ENCODE measurements at regions not wholly inside any gene's neighbourhood (a gene's known extent, or its start where the extent isn't known, plus 50 kb on each side); places are given as distances from the start of the nearest gene placed in this dataset.

DNA sequence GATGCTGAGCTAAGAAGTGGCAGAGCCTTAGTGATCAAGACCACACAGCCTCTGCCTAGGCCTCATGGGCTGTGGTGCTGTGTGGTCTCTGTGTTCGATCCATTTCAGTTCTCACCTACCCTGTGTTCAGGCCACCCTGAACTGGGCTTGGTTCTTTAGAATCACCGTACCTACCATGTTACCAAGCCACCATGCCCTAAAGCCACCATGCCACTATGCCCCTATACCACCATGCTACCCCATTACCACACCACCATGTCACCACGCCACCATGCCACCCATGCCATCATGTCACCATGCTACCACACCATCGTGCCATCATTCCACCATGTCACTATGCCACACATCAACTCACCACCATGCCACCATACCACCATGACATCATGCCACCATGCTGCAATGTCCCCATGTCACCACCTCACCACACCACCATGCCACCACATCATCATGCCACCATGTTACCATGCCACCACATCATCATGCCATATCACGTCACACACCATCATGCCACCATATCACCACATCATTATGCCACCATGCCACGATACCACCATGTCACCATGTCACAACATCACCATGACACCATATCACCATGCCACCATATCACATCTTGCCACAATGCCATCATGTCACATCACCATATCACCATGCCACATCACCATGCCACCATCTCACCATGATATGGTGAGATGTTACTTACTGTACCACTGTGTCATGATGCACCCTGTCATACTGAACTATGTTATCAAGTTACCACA is 191.0 kb upstream of the ARL4C start:
- Histone ChIP-seq H4K8ac (ENCODE audit: low read length) (no peak overlapping the region), H3K79me1 (replicated peaks; ENCODE audit: low read length, poor library complexity, severe bottlenecking) (peaks cover 4% of the 10 kb centered on the region), H2AFZ (ENCODE audit: low read depth, low read length) (no peak overlapping the region), H4K91ac (ENCODE audit: low read length) (peak overlapping the region; percentile 36), H3K27me3 (ENCODE audit: control insufficient read depth in 1 of 2, insufficient read depth in 1 of 2, low read length in 2 of 2) (no peaks in the 10 kb centered on the region), H3K23ac (ENCODE audit: low read length in 2 of 2) (no peak overlapping the region), H3K9me3 (ENCODE audit: control insufficient read depth, low read length) (no peaks in the 10 kb centered on the region), H3K9ac (ENCODE audit: low read length) (no peak overlapping the region), H3K4me3 (ENCODE audit: insufficient read depth in 1 of 2, low read depth in 1 of 2, low read length in 2 of 2) (no peak overlapping the region), H3K27ac (ENCODE audit: low read length, poor library complexity, severe bottlenecking) (no peak overlapping the region), H2BK120ac (ENCODE audit: low read depth, low read length) (no peak overlapping the region), H3K4me2 (ENCODE audit: low read length, poor library complexity, severe bottlenecking) (no peak overlapping the region), H3K14ac (ENCODE audit: low read length in 2 of 2) (peak overlapping the region in 1 of 2 experiments; percentile 72), H3K18ac (ENCODE audit: low read depth in 1 of 2, low read length in 2 of 2) (peak overlapping the region in 1 of 2 experiments; percentile 54), H3K4me1 (ENCODE audit: control insufficient read depth, insufficient read depth, low read depth, low read length) (peaks cover 15% of the 10 kb centered on the region), H3K4ac (ENCODE audit: low read depth in 1 of 2, low read length in 2 of 2) (no peak overlapping the region), H3K36me3 (ENCODE audit: control insufficient read depth in 1 of 2, insufficient read depth in 2 of 2, low read depth in 1 of 2, low read length in 2 of 2) (no peaks in the 10 kb centered on the region), H2BK15ac (ENCODE audit: low read depth, poor library complexity, severe bottlenecking) (no peak overlapping the region), H2AK5ac (ENCODE audit: low read length, severe bottlenecking) (peak overlapping the region; percentile 3), H2BK12ac (ENCODE audit: low read length in 2 of 2) (peak overlapping the region in 1 of 2 experiments; percentile 19), H2BK5ac (ENCODE audit: low read depth, low read length, poor library complexity, severe bottlenecking) (no peak overlapping the region)
- 96% methylated on average over 6 of the region's 6 CpGs for WGBS
- DNase-seq, result no peak

- Histone ChIP-seq H3K4me2 (ENCODE audit: low read length, poor library complexity, severe bottlenecking) (no peak overlapping the region), H3K36me3 (ENCODE audit: control insufficient read depth in 1 of 2, insufficient read depth in 2 of 2, low read depth in 1 of 2, low read length in 2 of 2) (no peaks in the 10 kb centered on the region), H3K4me3 (ENCODE audit: insufficient read depth in 1 of 2, low read depth in 1 of 2, low read length in 2 of 2) (no peak overlapping the region), H4K8ac (ENCODE audit: low read length) (no peak overlapping the region), H3K18ac (ENCODE audit: low read depth in 1 of 2, low read length in 2 of 2) (no peak overlapping the region), H3K27ac (ENCODE audit: low read length, poor library complexity, severe bottlenecking) (peak overlapping the region; percentile 77), H4K91ac (ENCODE audit: low read length) (no peak overlapping the region), H2AFZ (ENCODE audit: low read depth, low read length) (no peak overlapping the region), H2BK120ac (ENCODE audit: low read depth, low read length) (no peak overlapping the region), H3K79me1 (replicated peaks; ENCODE audit: low read length, poor library complexity, severe bottlenecking) (peaks cover 4% of the 10 kb centered on the region), H3K4ac (ENCODE audit: low read depth in 1 of 2, low read length in 2 of 2) (no peak overlapping the region), H3K4me1 (ENCODE audit: control insufficient read depth, insufficient read depth, low read depth, low read length) (peaks cover 19% of the 10 kb centered on the region), H3K9me3 (ENCODE audit: control insufficient read depth, low read length) (no peaks in the 10 kb centered on the region), H3K23ac (ENCODE audit: low read length in 2 of 2) (no peak overlapping the region), H2BK15ac (ENCODE audit: low read depth, poor library complexity, severe bottlenecking) (no peak overlapping the region), H2BK12ac (ENCODE audit: low read length in 2 of 2) (no peak overlapping the region), H2BK5ac (ENCODE audit: low read depth, low read length, poor library complexity, severe bottlenecking) (no peak overlapping the region), H2AK5ac (ENCODE audit: low read length, severe bottlenecking) (peak overlapping the region; percentile 74), H3K14ac (ENCODE audit: low read length in 2 of 2) (no peak overlapping the region), H3K27me3 (ENCODE audit: control insufficient read depth in 1 of 2, insufficient read depth in 1 of 2, low read length in 2 of 2) (no peaks in the 10 kb centered on the region), H3K9ac (ENCODE audit: low read length) (no peak overlapping the region)
- WGBS, result 0% methylated on average over 1 of the region's 4 CpGs
- DNase-seq, result no peak
These were observed 189.4 kb upstream of the ARL4C start for GRCh38 chr2:234686088-234686890.

GRCh38 chr2:234684466-234684865 is 187.6 kb upstream of the ARL4C start:
- no peak overlapping the region for H2BK15ac ChIP-seq (ENCODE audit: low read depth, poor library complexity, severe bottlenecking)
- no peaks in the 10 kb centered on the region for H3K27me3 ChIP-seq (ENCODE audit: control insufficient read depth in 1 of 2, insufficient read depth in 1 of 2, low read length in 2 of 2)
- no peak overlapping the region for H2AFZ ChIP-seq (ENCODE audit: low read depth, low read length)
- no peak overlapping the region for H4K8ac ChIP-seq (ENCODE audit: low read length)
- H3K18ac ChIP-seq (ENCODE audit: low read depth in 1 of 2, low read length in 2 of 2), result no peak overlapping the region
- H2AK5ac ChIP-seq (ENCODE audit: low read length, severe bottlenecking), result peak overlapping the region; percentile 35
- H3K4ac ChIP-seq (ENCODE audit: low read depth in 1 of 2, low read length in 2 of 2), result no peak overlapping the region
- no peak overlapping the region for H3K23ac ChIP-seq (ENCODE audit: low read length in 2 of 2)
- no peak overlapping the region for H3K14ac ChIP-seq (ENCODE audit: low read length in 2 of 2)
- H3K4me3 ChIP-seq (ENCODE audit: insufficient read depth in 1 of 2, low read depth in 1 of 2, low read length in 2 of 2), result no peak overlapping the region
- H3K9ac ChIP-seq (ENCODE audit: low read length), result no peak overlapping the region
- no peak overlapping the region for H4K91ac ChIP-seq (ENCODE audit: low read length)
- H3K79me1 ChIP-seq (replicated peaks; ENCODE audit: low read length, poor library complexity, severe bottlenecking), result peaks cover 4% of the 10 kb centered on the region
- no peak overlapping the region for H2BK12ac ChIP-seq (ENCODE audit: low read length in 2 of 2)
- no peaks in the 10 kb centered on the region for H3K9me3 ChIP-seq (ENCODE audit: control insufficient read depth, low read length)
- no peak for DNase-seq
- WGBS, result 90% methylated on average over 1 of the region's 1 CpG
- peak overlapping the region; percentile 25 for H2BK5ac ChIP-seq (ENCODE audit: low read depth, low read length, poor library complexity, severe bottlenecking)
- no peak overlapping the region for H3K4me2 ChIP-seq (ENCODE audit: low read length, poor library complexity, severe bottlenecking)
- H3K36me3 ChIP-seq (ENCODE audit: control insufficient read depth in 1 of 2, insufficient read depth in 2 of 2, low read depth in 1 of 2, low read length in 2 of 2), result no peaks in the 10 kb centered on the region
- H2BK120ac ChIP-seq (ENCODE audit: low read depth, low read length), result no peak overlapping the region
- H3K4me1 ChIP-seq (ENCODE audit: control insufficient read depth, insufficient read depth, low read depth, low read length), result peaks cover 17% of the 10 kb centered on the region
- no peak overlapping the region for H3K27ac ChIP-seq (ENCODE audit: low read length, poor library complexity, severe bottlenecking)

DNA sequence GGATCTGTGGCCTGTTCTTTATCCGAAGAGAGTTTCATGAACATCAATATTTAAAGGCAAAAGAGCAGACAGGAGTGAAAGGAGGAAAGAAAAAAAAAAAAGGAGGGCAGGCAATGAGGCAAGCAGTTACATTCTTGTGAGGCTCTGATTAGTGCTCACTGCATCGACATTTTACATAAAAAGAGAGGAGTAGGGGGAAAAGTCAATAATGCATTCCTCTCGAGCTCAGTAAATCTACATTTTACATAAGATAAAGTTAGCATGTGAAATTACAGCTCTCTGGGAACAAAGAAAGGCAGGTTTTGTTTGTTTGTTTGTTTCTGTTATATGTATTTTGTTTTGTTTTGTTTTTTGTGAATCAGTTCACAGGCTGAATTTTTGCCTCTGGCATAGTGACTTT is 187.1 kb upstream of the ARL4C start:
- H3K4me2 ChIP-seq (ENCODE audit: low read length, poor library complexity, severe bottlenecking), result no peak overlapping the region
- H2BK5ac ChIP-seq (ENCODE audit: low read depth, low read length, poor library complexity, severe bottlenecking), result no peak overlapping the region
- no peak overlapping the region for H2AK5ac ChIP-seq (ENCODE audit: low read length, severe bottlenecking)
- H3K23ac ChIP-seq (ENCODE audit: low read length in 2 of 2), result no peak overlapping the region
- H3K14ac ChIP-seq (ENCODE audit: low read length in 2 of 2), result no peak overlapping the region
- H2BK12ac ChIP-seq (ENCODE audit: low read length in 2 of 2), result no peak overlapping the region
- H4K8ac ChIP-seq (ENCODE audit: low read length), result no peak overlapping the region
- H2BK120ac ChIP-seq (ENCODE audit: low read depth, low read length), result no peak overlapping the region
- no peak overlapping the region for H3K18ac ChIP-seq (ENCODE audit: low read depth in 1 of 2, low read length in 2 of 2)
- no peak for DNase-seq
- peaks cover 21% of the 10 kb centered on the region for H3K4me1 ChIP-seq (ENCODE audit: control insufficient read depth, insufficient read depth, low read depth, low read length)
- H3K27me3 ChIP-seq (ENCODE audit: control insufficient read depth in 1 of 2, insufficient read depth in 1 of 2, low read length in 2 of 2), result no peaks in the 10 kb centered on the region
- H3K79me1 ChIP-seq (replicated peaks; ENCODE audit: low read length, poor library complexity, severe bottlenecking), result peaks cover 3% of the 10 kb centered on the region
- no peaks in the 10 kb centered on the region for H3K36me3 ChIP-seq (ENCODE audit: control insufficient read depth in 1 of 2, insufficient read depth in 2 of 2, low read depth in 1 of 2, low read length in 2 of 2)
- no peak overlapping the region for H4K91ac ChIP-seq (ENCODE audit: low read length)
- H3K9me3 ChIP-seq (ENCODE audit: control insufficient read depth, low read length), result no peaks in the 10 kb centered on the region
- 85% methylated on average over 1 of the region's 3 CpGs for WGBS
- no peak overlapping the region for H3K9ac ChIP-seq (ENCODE audit: low read length)
- no peak overlapping the region for H3K4ac ChIP-seq (ENCODE audit: low read depth in 1 of 2, low read length in 2 of 2)
- no peak overlapping the region for H2AFZ ChIP-seq (ENCODE audit: low read depth, low read length)
- no peak overlapping the region for H3K27ac ChIP-seq (ENCODE audit: low read length, poor library complexity, severe bottlenecking)
- H2BK15ac ChIP-seq (ENCODE audit: low read depth, poor library complexity, severe bottlenecking), result no peak overlapping the region
- H3K4me3 ChIP-seq (ENCODE audit: insufficient read depth in 1 of 2, low read depth in 1 of 2, low read length in 2 of 2), result no peak overlapping the region

Data from mesenchymal stem cell (in vitro differentiated cells and primary cell).